HepG2 (cell line): ENCODE measurements at regions not wholly inside any gene's neighbourhood (a gene's known extent, or its start where the extent isn't known, plus 50 kb on each side); places are given as distances from the start of the nearest gene placed in this dataset.

Experiments
- ATAC-seq: fragments of 200-7000 bp; cut with Tn5 transposase; 3 replicates; pipeline ENCODE4 v1.9.1; 2020; ENCODE audit warnings: mild to moderate bottlenecking, moderate library complexity
- BruUV-seq: library from RNA; stranded (reverse); fragments of 400-500 nt; replicated peaks from 2 replicates; lab custom pipeline; 2021; lab: Mats Ljungman, UMichigan
- CTCF ChIA-PET: fragments of 300-600 bp; formaldehyde crosslinking; extraction: SDS; loops from one replicate; lab custom pipeline; 2021; ENCODE audit warnings: low total read pairs, inconsistent platforms, low intra/inter-chr PET ratio; lab: Yijun Ruan, JAX
- POLR2A ChIA-PET: fragments of 350-600 bp; sonication (Branson Sonifier 250); formaldehyde crosslinking; loops from one replicate; lab custom pipeline; 2020; ENCODE audit warnings: antibody characterized with exemption, inconsistent platforms; lab: Yijun Ruan, JAX
- DNase-seq: peaks from one replicate; pipeline ENCODE4 v3.0.0-alpha.2; 2015; ENCODE audit warnings: low spot score
- FAIRE-seq: peaks from 3 replicates; lab custom pipeline; 2011; peaks lifted over from hg19 to GRCh38; lab: Jason Lieb, UNC
- H2AFZ ChIP-seq: one replicate; pipeline ENCODE4 v1.6.1; 2011; ENCODE audit warnings: low read length, inconsistent platforms
- H3K27ac ChIP-seq: fragments of 300-600 bp; 3 replicates; pipeline ENCODE4 v1.8.0; 2011; ENCODE audit warnings: mixed run types, mild to moderate bottlenecking, mixed read lengths, low read length, inconsistent platforms; ENCODE audit not compliant: insufficient read depth; ENCODE audit errors: extremely low read length
- H3K27me3 ChIP-seq, 2 experiments: fragments of 200-600 bp in 1 of 2; 2 replicates in 1 of 2; 3 replicates in 1 of 2; pipeline versions ENCODE4 v1.6.0 to v1.8.0; 2011; ENCODE audit warnings: low read length in 2 of 2, mild to moderate bottlenecking in 2 of 2, moderate library complexity in 2 of 2, inconsistent platforms in 1 of 2; ENCODE audit not compliant: insufficient read depth in 2 of 2, control insufficient read depth in 1 of 2
- H3K36me3 ChIP-seq, 2 experiments: fragments of 200-600 bp in 1 of 2; replicated peaks in 1 of 2; 2 replicates in 1 of 2; 3 replicates in 1 of 2; pipeline versions ENCODE4 v1.5.1 to v1.8.0; 2011; ENCODE audit warnings: low read length in 2 of 2, inconsistent platforms in 1 of 2; ENCODE audit not compliant: insufficient read depth in 2 of 2, control insufficient read depth in 1 of 2
- H3K4me1 ChIP-seq: 2 replicates; pipeline ENCODE4 v1.5.1; 2012; ENCODE audit warnings: low read length, inconsistent platforms; ENCODE audit not compliant: insufficient read depth
- H3K4me2 ChIP-seq: 2 replicates; pipeline ENCODE4 v1.6.0; 2011; ENCODE audit warnings: low read depth, low read length, inconsistent platforms
- H3K4me3 ChIP-seq, 3 experiments: fragments of 200-600 bp in 1 of 3; sonication (generic), shearing (Covaris generic) in 1 of 3; replicated peaks in 1 of 3; 2 replicates each; pipeline ENCODE4 v1.5.1; 2011 to 2016; ENCODE audit warnings: low read length in 3 of 3, inconsistent platforms in 2 of 3, low read depth in 2 of 3, mild to moderate bottlenecking in 2 of 3, control low read depth in 1 of 3, mixed read lengths in 1 of 3; ENCODE audit not compliant: insufficient read depth in 1 of 3
- H3K79me2 ChIP-seq: one replicate; pipeline ENCODE4 v1.6.1; 2011; ENCODE audit warnings: low read length, inconsistent platforms; ENCODE audit not compliant: insufficient read depth
- H3K9ac ChIP-seq: 2 replicates; pipeline ENCODE4 v1.6.0; 2011; ENCODE audit warnings: mild to moderate bottlenecking, low read depth, low read length, inconsistent platforms; ENCODE audit not compliant: insufficient read depth
- H3K9me3 ChIP-seq: 2 replicates; pipeline ENCODE4 v1.5.1; 2012; ENCODE audit warnings: mild to moderate bottlenecking, low read length
- H4K20me1 ChIP-seq: 2 replicates; pipeline ENCODE4 v1.6.0; 2011; ENCODE audit warnings: inconsistent platforms, mild to moderate bottlenecking, low read length, moderate library complexity; ENCODE audit not compliant: insufficient read depth
- CC2D1A ChIP-seq: sonication (generic); formaldehyde crosslinking; IDR thresholded peaks from 2 replicates; pipeline ENCODE4 v1.8.1; 2023; ENCODE audit warnings: mild to moderate bottlenecking, missing genetic modification reagents
- FOSL1 ChIP-seq: sonication (generic); formaldehyde crosslinking; IDR thresholded peaks from 2 replicates; pipeline ENCODE4 v1.9.0; 2021; ENCODE audit warnings: missing genetic modification reagents, borderline replicate concordance
- IRF2 ChIP-seq: IDR thresholded peaks from 2 replicates; pipeline ENCODE4 v1.6.1; 2018; ENCODE audit warnings: missing genetic modification reagents, missing compliant biosample characterization
- IRF9 ChIP-seq: sonication (generic); formaldehyde crosslinking; IDR thresholded peaks from 2 replicates; pipeline ENCODE4 v1.8.0; 2022; ENCODE audit warnings: missing genetic modification reagents, mild to moderate bottlenecking, borderline replicate concordance
- MATR3 ChIP-seq: sonication (generic); formaldehyde crosslinking; IDR thresholded peaks from 2 replicates; pipeline ENCODE4 v1.4.0; 2020; ENCODE audit warnings: missing genetic modification reagents
- PRDM10 ChIP-seq: sonication (generic); formaldehyde crosslinking; IDR thresholded peaks from 2 replicates; pipeline ENCODE4 v1.4.0; 2020; ENCODE audit warnings: low read depth, missing genetic modification reagents
- SIN3B ChIP-seq: fragments of 150-350 bp; IDR thresholded peaks from 2 replicates; pipeline ENCODE4 v1.6.1; 2014; ENCODE audit warnings: low read length
- SMARCC2 ChIP-seq: fragments of 450-650 bp; IDR thresholded peaks from 2 replicates; pipeline ENCODE4 v1.6.1; 2017; ENCODE audit warnings: antibody characterized with exemption, mild to moderate bottlenecking
- SMARCE1 ChIP-seq: fragments of 450-650 bp; IDR thresholded peaks from 2 replicates; pipeline ENCODE4 v1.6.1; 2017; ENCODE audit warnings: borderline replicate concordance
- ZNF232 ChIP-seq: sonication (generic); formaldehyde crosslinking; IDR thresholded peaks from 2 replicates; pipeline ENCODE4 v1.4.0; 2020; ENCODE audit warnings: missing genetic modification reagents, borderline replicate concordance
- ZNF329 ChIP-seq: sonication (generic); formaldehyde crosslinking; IDR thresholded peaks from 2 replicates; pipeline ENCODE4 v1.9.0; 2021; ENCODE audit warnings: low read depth, mild to moderate bottlenecking, missing genetic modification reagents
- ZNF839 ChIP-seq: sonication (generic); formaldehyde crosslinking; IDR thresholded peaks from 2 replicates; pipeline ENCODE4 v1.4.0; 2020; ENCODE audit warnings: missing genetic modification reagents, mild to moderate bottlenecking, borderline replicate concordance
- WGBS: methylation state at CpG from one replicate; pipeline ENCODE4 v1.1.6; 2017; ENCODE audit warnings: low lambda C conversion rate; 5-methylcytosine and 5-hydroxymethylcytosine counted together
- in situ Hi-C: cut with HindIII; loops from 2 replicates; pipeline ENCODE4 v1.10.0; 2017; ENCODE audit warnings: low pct_unique_long_range_greater_than_20kb; ENCODE audit not compliant: extremely low pct_ligation_motif_present
- intact Hi-C: fragments of 100-400 bp; cut with micrococcal nuclease; formaldehyde crosslinking; loops from one replicate; pipeline ENCODE4 v1.10.0; 2022; ENCODE audit not compliant: unreplicated experiment

- TF ChIP-seq ZNF329 (CRISPR knock-in tag), result no peak
- TF ChIP-seq PRDM10 (CRISPR knock-in tag), result no peak
- no peak for TF ChIP-seq MATR3 (CRISPR knock-in tag)
Observed at GRCh38 chr7:52876402-52876801, 159.0 kb upstream of the POM121L12 start (continued).

GRCh38 chr7:52863652-52864051 is 171.8 kb upstream of the POM121L12 start:
- no peak overlapping the region for H3K27ac ChIP-seq
- H3K27me3 ChIP-seq, result no peaks in the 10 kb centered on the region
- H3K36me3 ChIP-seq, result no peaks in the 10 kb centered on the region
- H3K4me1 ChIP-seq, result no peaks in the 10 kb centered on the region
- no peaks in the 10 kb centered on the region for H3K79me2 ChIP-seq
- H3K4me3 ChIP-seq, result no peak overlapping the region
- H2AFZ ChIP-seq, result no peak overlapping the region
- H3K9ac ChIP-seq, result no peak overlapping the region
- ATAC-seq (no peak), DNase-seq (no peak), FAIRE-seq (no peak)
- ChIA-PET CTCF (no interaction called here), POLR2A (no interaction called here)
- no TSS peak for BruUV-seq
- WGBS, result 0% methylated on average over 2 of the region's 2 CpGs
- H3K4me2 ChIP-seq, result no peak overlapping the region
- H3K9me3 ChIP-seq, result peaks cover 79% of the 10 kb centered on the region
- intact Hi-C loops (no loop called here), in situ Hi-C loops (no loop called here)
- H4K20me1 ChIP-seq, result no peaks in the 10 kb centered on the region
- no peak for TF ChIP-seq SMARCE1
- no peak for TF ChIP-seq IRF9
- no peak for TF ChIP-seq SIN3B
- no peak for TF ChIP-seq ZNF232 (CRISPR knock-in tag)
- no peak for TF ChIP-seq SMARCC2
- TF ChIP-seq CC2D1A (CRISPR knock-in tag), result no peak
- TF ChIP-seq ZNF839 (CRISPR knock-in tag), result no peak
- TF ChIP-seq IRF2, result no peak
- no peak for TF ChIP-seq FOSL1
